Fibroblast of mammary gland (primary cell): ENCODE measurements at regions not wholly inside any gene's neighbourhood (a gene's known extent, or its start where the extent isn't known, plus 50 kb on each side); places are given as distances from the start of the nearest gene placed in this dataset.

ENCODE experiments used
- DNase-seq: peaks from one replicate; pipeline ENCODE4 v3.0.0-alpha.2; 2010; ENCODE audit warnings: low read depth
- H3K4me3 ChIP-seq: 2 replicates; pipeline ENCODE4 v1.5.1; 2011; ENCODE audit warnings: low read depth, mild to moderate bottlenecking, low read length, moderate library complexity; ENCODE audit not compliant: control insufficient read depth
- CTCF ChIP-seq: conservative IDR thresholded peaks from 2 replicates; pipeline ENCODE4 v1.5.1; 2011; ENCODE audit warnings: low read depth, low read length, inconsistent platforms; ENCODE audit not compliant: control insufficient read depth, insufficient read depth

GRCh38 chrX:140110081-140110650 is 144.8 kb upstream of the CXorf66 start:
- no peak for DNase-seq
- no peak overlapping the region for H3K4me3 ChIP-seq
- no peak for TF ChIP-seq CTCF

GRCh38 chrX:140104760-140105159 is 139.4 kb upstream of the CXorf66 start:
- no peak for TF ChIP-seq CTCF
- no peak for DNase-seq
- no peak overlapping the region for H3K4me3 ChIP-seq

- TF ChIP-seq CTCF, result no peak
- H3K4me3 ChIP-seq, result no peak overlapping the region
- DNase-seq, result no peak
Observed at GRCh38 chrX:140099221-140099620, 133.9 kb upstream of the CXorf66 start.

- TF ChIP-seq CTCF, result no peak
- H3K4me3 ChIP-seq, result no peak overlapping the region
- no peak for DNase-seq
Observed at GRCh38 chrX:140092121-140092520, 126.8 kb upstream of the CXorf66 start.

- DNase-seq, result no peak
- peak overlapping the region; percentile 9 for H3K4me3 ChIP-seq
Observed at GRCh38 chrX:140091125-140091886, 126.0 kb upstream of the CXorf66 start.

GRCh38 chrX:140090800-140091124 is 125.4 kb upstream of the CXorf66 start:
- no peak for TF ChIP-seq CTCF
- no peak for DNase-seq

More at GRCh38 chrX:140091125-140091886, 126.0 kb upstream of the CXorf66 start:
- no peak for TF ChIP-seq CTCF

GRCh38 chrX:140088438-140088837 is 123.1 kb upstream of the CXorf66 start:
- no peak for TF ChIP-seq CTCF
- DNase-seq, result no peak
- no peak overlapping the region for H3K4me3 ChIP-seq

More at GRCh38 chrX:140090800-140091124, 125.4 kb upstream of the CXorf66 start:
- H3K4me3 ChIP-seq, result peak overlapping the region; percentile 9
